ENCODE measurements at regions not wholly inside any gene's neighbourhood (a gene's known extent, or its start where the extent isn't known, plus 50 kb on each side); places are given as distances from the start of the nearest gene placed in this dataset.

DNA sequence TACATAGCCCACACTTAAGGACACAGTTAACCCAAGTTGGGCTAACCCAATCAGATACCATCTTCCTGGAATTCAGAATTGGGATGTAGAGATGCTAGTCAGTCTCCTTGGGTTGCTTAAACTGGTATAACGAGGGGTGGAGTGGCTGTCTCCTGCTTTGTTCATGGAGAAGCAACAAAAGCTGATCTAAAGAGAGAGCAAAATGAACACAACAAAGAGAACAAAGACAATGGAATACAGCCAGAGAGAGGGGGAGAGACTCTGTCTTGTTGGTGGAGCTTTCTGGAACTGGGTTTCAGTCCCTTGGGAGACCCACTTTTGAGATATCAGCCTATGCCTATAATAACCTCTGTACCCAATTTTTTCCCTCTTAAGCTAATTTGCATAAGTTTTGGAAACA lies 138.1 kb downstream of the ATG4C start:
- peaks cover 3% of the 10 kb centered on the region for H3K27me3 ChIP-seq (ENCODE audit: insufficient read depth, poor library complexity, severe bottlenecking)
- DNase-seq (ENCODE audit: low read depth in 1 of 2, low spot score in 1 of 2), result no peak
- H3K4me3 ChIP-seq (replicated peaks; ENCODE audit: insufficient read depth, low read length), result no peak overlapping the region
- no peak for TF ChIP-seq POLR2AphosphoS5 (IDR thresholded peaks at IDR 0.05; ENCODE audit: low read depth)
- TF ChIP-seq SPI1 (IDR thresholded peaks at IDR 0.05; ENCODE audit: borderline replicate concordance, low read depth), result no peak
- TF ChIP-seq, protein P1, sequence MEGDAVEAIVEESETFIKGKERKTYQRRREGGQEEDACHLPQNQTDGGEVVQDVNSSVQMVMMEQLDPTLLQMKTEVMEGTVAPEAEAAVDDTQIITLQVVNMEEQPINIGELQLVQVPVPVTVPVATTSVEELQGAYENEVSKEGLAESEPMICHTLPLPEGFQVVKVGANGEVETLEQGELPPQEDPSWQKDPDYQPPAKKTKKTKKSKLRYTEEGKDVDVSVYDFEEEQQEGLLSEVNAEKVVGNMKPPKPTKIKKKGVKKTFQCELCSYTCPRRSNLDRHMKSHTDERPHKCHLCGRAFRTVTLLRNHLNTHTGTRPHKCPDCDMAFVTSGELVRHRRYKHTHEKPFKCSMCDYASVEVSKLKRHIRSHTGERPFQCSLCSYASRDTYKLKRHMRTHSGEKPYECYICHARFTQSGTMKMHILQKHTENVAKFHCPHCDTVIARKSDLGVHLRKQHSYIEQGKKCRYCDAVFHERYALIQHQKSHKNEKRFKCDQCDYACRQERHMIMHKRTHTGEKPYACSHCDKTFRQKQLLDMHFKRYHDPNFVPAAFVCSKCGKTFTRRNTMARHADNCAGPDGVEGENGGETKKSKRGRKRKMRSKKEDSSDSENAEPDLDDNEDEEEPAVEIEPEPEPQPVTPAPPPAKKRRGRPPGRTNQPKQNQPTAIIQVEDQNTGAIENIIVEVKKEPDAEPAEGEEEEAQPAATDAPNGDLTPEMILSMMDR (IDR thresholded peaks at IDR 0.05; ENCODE audit: insufficient read depth, low read length), result no peak
- TF ChIP-seq GABPA (IDR thresholded peaks at IDR 0.05; ENCODE audit: low read depth), result no peak
- TF ChIP-seq REST (IDR thresholded peaks at IDR 0.05; ENCODE audit: insufficient replicate concordance, low read depth), result no peak
- H3K27ac ChIP-seq (replicated peaks), result no peak overlapping the region

DNA sequence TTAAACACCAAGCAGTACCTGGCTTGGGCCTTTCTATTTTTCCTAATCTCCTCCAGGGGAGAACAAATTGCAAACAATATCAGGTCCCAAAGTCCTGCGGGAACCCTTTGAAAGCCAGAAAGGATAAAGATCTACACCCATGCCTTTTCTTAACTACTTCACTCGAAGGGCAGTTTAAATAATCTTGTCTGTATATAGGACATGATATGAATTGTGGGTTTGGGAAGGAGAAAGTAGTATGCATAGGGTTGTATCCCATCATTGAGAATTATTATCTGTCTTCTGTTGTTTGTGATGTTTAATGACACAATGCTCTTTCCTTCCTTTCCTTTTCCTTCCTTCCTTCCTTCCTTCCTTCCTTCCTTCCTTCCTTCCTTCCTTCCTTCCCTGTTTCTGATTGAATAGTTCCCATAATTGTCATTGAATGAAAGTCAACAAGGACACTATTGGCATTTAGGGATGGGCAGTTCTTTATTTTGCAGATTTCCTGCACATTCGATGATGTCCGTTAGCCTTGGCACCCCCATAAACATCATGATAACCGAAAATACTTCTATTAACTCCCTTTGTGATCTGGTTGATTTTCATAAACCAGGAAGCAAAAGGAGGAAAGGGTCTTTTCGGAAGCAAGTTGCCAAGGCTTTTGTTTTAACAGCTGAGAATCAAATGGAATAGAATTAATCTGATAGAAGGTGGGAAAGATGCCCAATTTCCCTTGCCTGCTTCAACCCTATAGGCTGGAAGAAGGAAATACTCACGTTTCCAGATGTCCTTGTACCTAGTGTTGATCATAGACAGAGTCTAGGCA lies 141.3 kb downstream of the ATG4C start:
- Histone ChIP-seq H3K27me3 (ENCODE audit: insufficient read depth, poor library complexity, severe bottlenecking) (peaks cover 3% of the 10 kb centered on the region), H3K4me3 (replicated peaks; ENCODE audit: insufficient read depth, low read length) (no peak overlapping the region), H3K27ac (replicated peaks) (no peak overlapping the region)
- TF ChIP-seq, protein P1 (IDR thresholded peaks at IDR 0.05; ENCODE audit: insufficient read depth, low read length), result no peak
- TF ChIP-seq GABPA (IDR thresholded peaks at IDR 0.05; ENCODE audit: low read depth) (no peak), POLR2AphosphoS5 (IDR thresholded peaks at IDR 0.05; ENCODE audit: low read depth) (no peak), REST (IDR thresholded peaks at IDR 0.05; ENCODE audit: insufficient replicate concordance, low read depth) (no peak), SPI1 (IDR thresholded peaks at IDR 0.05; ENCODE audit: borderline replicate concordance, low read depth) (no peak)
- DNase-seq (ENCODE audit: low read depth in 1 of 2, low spot score in 1 of 2), result no peak

GRCh38 chr1:62926681-62927252 lies 142.8 kb downstream of the ATG4C start:
- no peak overlapping the region for H3K27ac ChIP-seq (replicated peaks)
- DNase-seq (ENCODE audit: low read depth in 1 of 2, low spot score in 1 of 2), result no peak
- peaks cover 3% of the 10 kb centered on the region for H3K27me3 ChIP-seq (ENCODE audit: insufficient read depth, poor library complexity, severe bottlenecking)
- TF ChIP-seq REST (IDR thresholded peaks at IDR 0.05; ENCODE audit: insufficient replicate concordance, low read depth) (no peak), SPI1 (IDR thresholded peaks at IDR 0.05; ENCODE audit: borderline replicate concordance, low read depth) (no peak)
- no peak overlapping the region for H3K4me3 ChIP-seq (replicated peaks; ENCODE audit: insufficient read depth, low read length)
